Fibroblast of the aortic adventitia (primary cell): ENCODE measurements at regions not wholly inside any gene's neighbourhood (a gene's known extent, or its start where the extent isn't known, plus 50 kb on each side); places are given as distances from the start of the nearest gene placed in this dataset.
"Not testable (repeated sequence)": the region's sequence is repeated elsewhere in the genome, so short reads cannot be mapped to it uniquely, and the experiment has no call there.

ENCODE experiments used
- DNase-seq: peaks from one replicate; pipeline ENCODE4 v3.0.0-alpha.2; 2010; ENCODE audit warnings: low read depth
- H3K4me3 ChIP-seq: 2 replicates; pipeline ENCODE4 v1.5.1; 2011; ENCODE audit warnings: low read depth, mild to moderate bottlenecking, control low read depth, low read length, moderate library complexity
- TF ChIP-seq, protein P1 (sequence below): IDR thresholded peaks from 2 replicates; pipeline ENCODE4 v1.5.1; 2011; ENCODE audit warnings: mild to moderate bottlenecking, low read length, control low read depth, inconsistent platforms; ENCODE audit not compliant: insufficient read depth

DNA sequence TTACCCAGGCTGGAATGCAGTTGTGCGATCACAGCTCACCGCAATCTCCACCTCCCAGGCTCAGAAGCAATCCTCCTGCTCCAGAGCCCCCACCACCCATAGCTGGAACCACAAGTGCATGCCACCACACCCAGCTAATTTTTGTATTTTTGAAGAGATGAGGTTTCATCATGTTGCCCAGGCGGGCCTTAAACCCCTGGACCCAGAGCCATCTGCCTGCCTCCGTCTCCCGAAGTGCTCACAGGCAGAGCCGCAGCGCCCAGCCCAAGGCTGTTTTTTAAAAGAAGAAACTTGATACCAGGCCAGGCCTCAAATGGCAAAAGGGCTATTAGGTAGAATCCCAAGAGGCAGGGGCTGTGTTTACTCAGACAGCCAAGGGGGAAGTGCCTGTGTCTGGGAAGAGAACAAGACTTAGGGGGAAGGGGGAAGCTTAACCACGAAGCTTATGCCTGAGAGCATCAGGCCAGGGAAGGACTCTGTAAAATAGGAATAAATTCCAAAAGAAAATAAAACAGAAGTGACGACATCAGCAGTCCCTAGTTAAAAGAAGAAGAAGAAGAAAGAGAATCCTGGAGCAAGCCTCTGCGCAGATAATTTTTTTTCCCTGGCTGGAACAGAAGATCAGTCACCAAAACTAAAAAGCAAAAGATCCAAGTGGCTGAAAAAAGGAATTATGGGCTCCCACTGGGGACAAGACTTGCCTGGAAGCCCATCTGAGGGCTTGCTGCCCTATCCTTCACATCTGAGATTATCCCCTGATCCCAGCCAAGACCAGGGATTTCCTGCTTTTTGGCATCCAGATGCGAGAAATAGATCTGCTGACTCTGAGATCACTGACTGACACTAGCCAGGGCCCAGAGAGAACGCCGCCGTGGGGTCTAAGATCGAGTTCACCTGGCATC lies 170.5 kb downstream of the NDUFA12 start:
- TF ChIP-seq, protein P1, sequence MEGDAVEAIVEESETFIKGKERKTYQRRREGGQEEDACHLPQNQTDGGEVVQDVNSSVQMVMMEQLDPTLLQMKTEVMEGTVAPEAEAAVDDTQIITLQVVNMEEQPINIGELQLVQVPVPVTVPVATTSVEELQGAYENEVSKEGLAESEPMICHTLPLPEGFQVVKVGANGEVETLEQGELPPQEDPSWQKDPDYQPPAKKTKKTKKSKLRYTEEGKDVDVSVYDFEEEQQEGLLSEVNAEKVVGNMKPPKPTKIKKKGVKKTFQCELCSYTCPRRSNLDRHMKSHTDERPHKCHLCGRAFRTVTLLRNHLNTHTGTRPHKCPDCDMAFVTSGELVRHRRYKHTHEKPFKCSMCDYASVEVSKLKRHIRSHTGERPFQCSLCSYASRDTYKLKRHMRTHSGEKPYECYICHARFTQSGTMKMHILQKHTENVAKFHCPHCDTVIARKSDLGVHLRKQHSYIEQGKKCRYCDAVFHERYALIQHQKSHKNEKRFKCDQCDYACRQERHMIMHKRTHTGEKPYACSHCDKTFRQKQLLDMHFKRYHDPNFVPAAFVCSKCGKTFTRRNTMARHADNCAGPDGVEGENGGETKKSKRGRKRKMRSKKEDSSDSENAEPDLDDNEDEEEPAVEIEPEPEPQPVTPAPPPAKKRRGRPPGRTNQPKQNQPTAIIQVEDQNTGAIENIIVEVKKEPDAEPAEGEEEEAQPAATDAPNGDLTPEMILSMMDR: no peak
- peak; percentile 70 for DNase-seq
- no peak overlapping the region for H3K4me3 ChIP-seq

DNA sequence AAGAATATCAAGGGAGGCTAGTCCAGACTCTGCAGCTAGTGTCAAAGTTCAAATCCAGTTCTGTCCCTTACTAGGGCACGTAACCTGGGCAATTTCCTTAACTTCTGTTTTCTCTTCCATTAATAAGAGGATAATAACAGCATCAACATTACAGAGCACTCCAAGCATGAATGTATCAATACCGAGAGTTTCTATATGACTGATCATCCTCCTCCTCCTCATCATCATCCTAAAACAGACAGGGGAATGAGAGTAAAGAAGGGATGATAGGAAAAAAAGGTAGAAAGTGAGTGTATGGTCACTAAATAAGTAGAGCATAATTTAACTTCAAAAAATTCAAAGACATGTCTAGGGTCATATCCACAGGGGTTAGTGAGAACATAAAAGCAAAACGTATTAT lies 171.4 kb downstream of the NDUFA12 start:
- TF ChIP-seq, protein P1: no peak
- no peak overlapping the region for H3K4me3 ChIP-seq
- DNase-seq: no peak

GRCh38 chr12:94831081-94831751 lies 172.3 kb downstream of the NDUFA12 start:
- DNase-seq: no peak
- H3K4me3 ChIP-seq: no peak overlapping the region
- TF ChIP-seq, protein P1: no peak

GRCh38 chr12:94829552-94829951 lies 173.9 kb downstream of the NDUFA12 start:
- DNase-seq: no peak
- H3K4me3 ChIP-seq: no peak overlapping the region
- TF ChIP-seq, protein P1: no peak

DNA sequence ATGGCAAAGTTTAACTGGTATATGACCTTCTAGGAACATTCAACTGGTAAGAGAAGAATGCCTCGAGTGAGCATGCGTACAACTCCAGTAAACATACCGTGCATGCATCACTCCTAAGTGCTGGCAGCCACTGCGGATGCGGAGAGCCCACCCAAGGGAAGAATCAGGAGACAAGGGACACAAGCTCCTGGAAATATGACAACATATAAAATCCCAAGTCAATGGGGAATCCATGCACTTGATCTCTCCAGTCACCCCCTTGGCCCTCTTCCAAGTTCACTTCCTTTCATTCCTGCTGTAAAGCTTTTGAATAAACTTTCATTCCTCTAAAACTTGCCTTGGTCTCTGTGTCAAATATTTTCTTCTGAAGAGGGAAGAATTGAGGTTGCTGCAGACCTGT lies 168.7 kb upstream of the TMCC3 start:
- no peak for DNase-seq
- TF ChIP-seq, protein P1: no peak
- no peak overlapping the region for H3K4me3 ChIP-seq

GRCh38 chr12:94817695-94818075 lies 167.3 kb upstream of the TMCC3 start:
- no peak for DNase-seq

DNA sequence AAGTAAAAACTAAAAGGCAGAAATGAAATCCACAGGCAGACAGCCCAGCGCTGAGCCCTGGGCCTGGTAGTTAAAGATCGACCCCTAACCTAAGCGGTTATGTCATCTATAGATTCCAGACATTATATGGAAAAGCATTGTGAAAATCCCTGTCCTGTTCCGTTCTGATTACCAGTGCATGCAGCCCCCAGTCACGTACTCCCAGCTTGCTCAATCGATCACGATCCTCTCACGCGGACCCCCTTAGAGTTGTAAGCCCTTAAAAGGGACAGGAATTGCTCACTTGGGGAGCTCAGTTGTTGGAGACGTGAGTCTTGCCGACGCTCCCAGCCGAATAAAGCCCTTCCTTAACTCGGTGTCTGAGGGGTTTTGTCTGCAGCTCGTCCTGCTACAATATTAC lies 166.8 kb upstream of the TMCC3 start:
- H3K4me3 ChIP-seq, DNase-seq: not testable (repeated sequence)

More at GRCh38 chr12:94817695-94818075, 167.3 kb upstream of the TMCC3 start:
- TF ChIP-seq, protein P1: no peak
- H3K4me3 ChIP-seq: no peak overlapping the region

- H3K4me3 ChIP-seq, DNase-seq: not testable (repeated sequence)
Observed at GRCh38 chr12:94816746-94817145, 166.4 kb upstream of the TMCC3 start.
